GM06990 (cell line): ENCODE measurements at regions not wholly inside any gene's neighbourhood (a gene's known extent, or its start where the extent isn't known, plus 50 kb on each side); places are given as distances from the start of the nearest gene placed in this dataset.

Experiments
- DNase-seq: peaks from one replicate; pipeline ENCODE4 v3.0.0-alpha.2; 2011; ENCODE audit not compliant: insufficient read length; ENCODE audit errors: extremely low read depth
- H3K27me3 ChIP-seq: replicated peaks from 2 replicates; pipeline ENCODE4 v1.6.0; 2011; ENCODE audit warnings: low read length; ENCODE audit not compliant: control insufficient read depth, insufficient read depth
- H3K36me3 ChIP-seq: 2 replicates; pipeline ENCODE4 v1.5.1; 2011; ENCODE audit warnings: low read length; ENCODE audit not compliant: control insufficient read depth, insufficient read depth
- H3K4me3 ChIP-seq: replicated peaks from 2 replicates; pipeline ENCODE4 v1.5.1; 2011; ENCODE audit warnings: low read depth, mild to moderate bottlenecking, control low read depth, low read length
- CTCF ChIP-seq: IDR thresholded peaks from 2 replicates; pipeline ENCODE4 v1.5.1; 2011; ENCODE audit warnings: low read length, control low read depth, mild to moderate bottlenecking, inconsistent platforms; ENCODE audit not compliant: insufficient read depth, poor library complexity, severe bottlenecking

- Histone ChIP-seq H3K27me3 (no peaks in the 10 kb centered on the region), H3K36me3 (no peaks in the 10 kb centered on the region), H3K4me3 (no peak overlapping the region)
- no peak for DNase-seq
- TF ChIP-seq CTCF: no peak
Measured at GRCh38 chr4:132502096-132502552, 647.0 kb upstream of the PCDH10 start.

GRCh38 chr4:132504438-132504837 is 644.7 kb upstream of the PCDH10 start:
- TF ChIP-seq CTCF: no peak
- no peak for DNase-seq
- H3K27me3 ChIP-seq: no peaks in the 10 kb centered on the region
- no peak overlapping the region for H3K4me3 ChIP-seq
- H3K36me3 ChIP-seq: no peaks in the 10 kb centered on the region

GRCh38 chr4:132506568-132506967 is 642.5 kb upstream of the PCDH10 start:
- DNase-seq: no peak
- no peak overlapping the region for H3K4me3 ChIP-seq
- H3K36me3 ChIP-seq: no peaks in the 10 kb centered on the region
- no peak for TF ChIP-seq CTCF
- no peaks in the 10 kb centered on the region for H3K27me3 ChIP-seq

- no peaks in the 10 kb centered on the region for H3K36me3 ChIP-seq
- no peak for DNase-seq
- no peak overlapping the region for H3K4me3 ChIP-seq
- H3K27me3 ChIP-seq: no peaks in the 10 kb centered on the region
- no peak for TF ChIP-seq CTCF
Measured at GRCh38 chr4:132513491-132513890, 635.6 kb upstream of the PCDH10 start.

GRCh38 chr4:132526652-132527051 is 622.4 kb upstream of the PCDH10 start:
- TF ChIP-seq CTCF: no peak
- Histone ChIP-seq H3K36me3 (no peaks in the 10 kb centered on the region), H3K4me3 (no peak overlapping the region), H3K27me3 (no peaks in the 10 kb centered on the region)
- DNase-seq: no peak

- no peaks in the 10 kb centered on the region for H3K27me3 ChIP-seq
- TF ChIP-seq CTCF: no peak
- no peak overlapping the region for H3K4me3 ChIP-seq
- DNase-seq: no peak
- no peaks in the 10 kb centered on the region for H3K36me3 ChIP-seq
Measured at GRCh38 chr4:132527817-132528216, 621.3 kb upstream of the PCDH10 start.
